HG03097 (cell line): ENCODE measurements at regions not wholly inside any gene's neighbourhood (a gene's known extent, or its start where the extent isn't known, plus 50 kb on each side); places are given as distances from the start of the nearest gene placed in this dataset.
"Not testable (repeated sequence)": the region's sequence is repeated elsewhere in the genome, so short reads cannot be mapped to it uniquely, and the experiment has no call there.

Source experiments
- ATAC-seq: cut with Tn5 transposase; IDR thresholded peaks from one replicate; pipeline ENCODE4 v1.9.1; 2021; ENCODE audit not compliant: unreplicated experiment, low FRiP score

- ATAC-seq = not testable (repeated sequence)
These were observed 202.2 kb downstream of the ZC3H11B start for GRCh38 chr1:219410721-219411120.

DNA sequence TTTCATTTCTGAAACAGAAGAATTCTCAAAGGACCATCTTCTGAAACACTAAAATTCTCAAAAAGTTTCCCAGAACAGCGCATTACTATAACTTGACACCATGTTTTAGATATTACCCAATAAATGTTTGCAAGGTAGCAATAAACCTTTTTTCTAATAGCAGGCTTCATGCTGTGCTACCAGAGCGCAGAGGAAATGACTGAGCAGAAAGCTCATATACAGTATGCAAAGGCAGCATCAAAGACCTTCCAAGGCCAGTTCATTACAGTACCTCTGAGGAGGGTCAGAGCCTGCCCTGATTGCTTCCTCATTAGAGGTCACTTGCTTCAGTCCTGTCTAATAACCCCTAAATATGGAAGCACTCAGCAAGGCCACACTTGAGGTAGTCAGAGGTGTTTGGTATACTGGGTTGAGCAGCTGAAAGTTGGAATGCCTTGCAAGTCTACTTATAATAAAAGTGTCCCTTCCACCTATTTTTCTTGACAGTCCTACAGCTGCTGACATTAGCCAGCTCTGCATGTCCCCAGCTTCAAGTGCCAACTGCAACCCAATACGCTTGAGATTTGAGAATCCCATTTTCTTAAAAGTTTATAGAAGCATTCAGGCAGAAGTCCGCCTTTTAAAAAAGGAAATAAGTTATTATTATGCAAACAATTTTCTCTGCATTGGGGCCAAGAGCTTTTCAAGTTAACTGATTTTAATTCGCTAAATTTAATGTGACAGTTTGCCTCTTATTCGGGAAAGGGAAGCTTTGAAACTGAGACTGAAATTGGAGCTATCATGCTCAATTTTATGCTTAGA is 207.2 kb downstream of the ZC3H11B start:
- ATAC-seq = no peak

DNA sequence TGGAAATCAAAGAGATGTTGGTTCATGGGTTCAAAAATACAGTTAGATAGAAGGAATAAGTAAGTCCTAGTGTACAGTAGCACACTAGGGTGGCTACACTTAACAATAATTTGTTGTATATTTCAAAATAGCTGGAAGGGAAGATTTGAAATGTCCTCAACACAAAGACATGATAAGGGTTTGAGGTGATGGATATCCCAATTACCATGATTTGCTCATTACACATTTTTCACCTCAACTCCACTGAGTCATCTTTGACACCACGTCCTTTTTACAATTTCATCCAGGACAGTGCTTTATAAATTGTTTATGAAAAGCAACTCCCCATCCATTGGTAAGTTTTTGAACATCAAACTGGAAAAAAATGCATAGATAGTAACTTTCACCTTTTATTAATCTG is 208.3 kb downstream of the ZC3H11B start:
- ATAC-seq = no peak

- no peak for ATAC-seq
These were observed 210.0 kb downstream of the ZC3H11B start for GRCh38 chr1:219402925-219403324.

- ATAC-seq = no peak
These were observed 210.9 kb downstream of the ZC3H11B start for GRCh38 chr1:219401724-219402625.

- no peak for ATAC-seq
These were observed 213.5 kb downstream of the ZC3H11B start for GRCh38 chr1:219399446-219399845.

GRCh38 chr1:219398815-219399396 is 214.0 kb downstream of the ZC3H11B start:
- ATAC-seq = no peak

GRCh38 chr1:219397511-219397910 is 215.4 kb downstream of the ZC3H11B start:
- no peak for ATAC-seq

DNA sequence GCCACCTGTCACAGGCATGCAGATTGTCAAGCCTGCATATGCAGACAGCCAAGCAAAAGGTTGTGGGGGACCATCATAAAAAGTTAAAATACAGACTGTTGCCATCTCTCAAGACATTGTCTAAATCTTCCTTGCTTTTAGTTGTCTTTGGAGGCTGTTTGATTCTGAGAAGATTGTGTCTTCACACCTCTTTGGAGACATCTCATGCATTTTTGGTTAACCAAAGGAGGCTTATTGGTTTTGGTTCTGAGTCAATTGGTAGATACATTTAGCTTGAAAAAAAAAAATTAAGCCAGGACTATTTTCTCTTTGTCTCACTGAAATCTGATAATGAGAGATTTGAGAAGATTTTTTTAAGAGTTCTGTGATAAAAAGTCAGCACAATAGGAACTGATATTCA is 217.6 kb downstream of the LYPLAL1 start:
- no peak for ATAC-seq

DNA sequence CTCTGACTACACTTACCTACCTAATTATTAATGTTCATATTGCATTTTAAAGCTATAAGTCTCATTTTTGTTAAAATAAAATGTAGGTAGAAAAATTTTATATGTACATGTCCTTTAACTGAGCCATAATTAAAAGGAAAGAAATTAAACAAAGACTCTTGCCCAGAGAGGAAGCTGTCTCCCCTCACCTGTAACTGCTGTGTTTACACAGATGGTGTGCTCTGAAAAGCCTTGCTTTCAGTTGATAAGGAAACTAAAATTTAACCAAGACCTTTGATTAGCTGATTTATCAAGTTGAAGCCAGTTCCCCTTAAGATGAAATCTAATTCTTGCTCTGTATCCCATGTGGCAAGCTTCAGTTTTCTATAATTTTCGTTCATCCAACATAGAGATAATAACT is 213.5 kb downstream of the LYPLAL1 start:
- ATAC-seq = no peak

- ATAC-seq = peak; percentile 70
These were observed 212.2 kb downstream of the LYPLAL1 start for GRCh38 chr1:219385787-219386427.

- ATAC-seq = no peak
These were observed 209.6 kb downstream of the LYPLAL1 start for GRCh38 chr1:219383281-219383680.

DNA sequence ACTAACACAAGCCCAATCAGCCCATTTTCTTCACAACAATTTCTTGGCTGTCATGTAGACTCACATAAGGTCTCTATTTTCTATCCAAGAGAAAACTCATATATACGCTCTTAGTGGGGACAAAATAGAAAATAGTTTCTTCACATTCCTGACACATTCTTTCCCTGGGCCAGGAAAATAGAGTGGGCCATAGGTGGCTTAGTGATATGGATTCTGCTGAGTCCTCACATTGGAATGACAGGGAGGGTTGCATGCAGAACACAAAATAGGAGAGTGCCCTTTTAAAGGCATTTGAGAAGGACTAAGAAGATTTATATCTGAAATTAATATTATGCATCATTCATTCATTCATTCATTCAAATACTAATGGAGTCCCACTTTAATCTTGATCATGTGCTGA is 207.7 kb downstream of the LYPLAL1 start:
- no peak for ATAC-seq

- ATAC-seq = no peak
These were observed 206.8 kb downstream of the LYPLAL1 start for GRCh38 chr1:219380463-219380862.

DNA sequence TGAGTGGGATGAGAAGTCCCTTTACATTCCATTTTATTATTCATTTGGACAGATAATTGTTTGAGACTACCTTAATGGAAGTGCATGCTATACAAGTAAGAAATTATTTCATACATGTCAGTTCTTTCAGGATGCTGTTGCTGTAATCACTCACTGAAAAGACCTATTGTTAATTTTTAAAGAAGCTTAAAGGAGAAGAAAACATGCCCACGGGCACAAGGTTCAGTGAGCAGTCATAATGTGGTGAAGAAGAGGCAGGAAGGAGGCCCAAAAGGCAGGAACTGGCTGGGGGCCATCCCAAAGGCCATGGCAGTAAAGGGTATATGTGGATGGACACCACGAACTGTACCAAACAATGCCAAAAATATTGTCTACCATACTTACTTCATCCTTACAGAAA is 206.0 kb downstream of the LYPLAL1 start:
- ATAC-seq = no peak

DNA sequence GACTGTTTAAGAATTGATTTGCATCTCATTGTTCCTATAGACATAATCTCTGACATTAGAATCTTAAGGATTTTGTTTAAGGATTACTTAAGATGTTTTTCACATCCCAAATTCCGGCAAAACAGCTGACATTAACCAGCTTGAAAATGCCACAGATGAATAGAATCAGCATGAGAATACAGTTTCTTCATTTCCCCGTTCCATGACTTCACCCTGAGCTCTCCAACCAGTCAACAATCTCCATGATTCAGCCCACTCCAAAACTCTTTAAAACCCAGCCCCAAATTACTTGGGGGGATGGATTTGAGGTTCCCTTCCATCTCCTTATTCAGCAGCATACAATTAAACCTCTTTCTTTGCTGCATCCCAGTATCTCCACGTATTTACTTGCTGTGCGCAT is 201.0 kb downstream of the LYPLAL1 start:
- no peak for ATAC-seq

GRCh38 chr1:219374046-219374566 is 200.4 kb downstream of the LYPLAL1 start:
- no peak for ATAC-seq

- no peak for ATAC-seq
These were observed 199.9 kb downstream of the LYPLAL1 start for GRCh38 chr1:219373616-219373935.

DNA sequence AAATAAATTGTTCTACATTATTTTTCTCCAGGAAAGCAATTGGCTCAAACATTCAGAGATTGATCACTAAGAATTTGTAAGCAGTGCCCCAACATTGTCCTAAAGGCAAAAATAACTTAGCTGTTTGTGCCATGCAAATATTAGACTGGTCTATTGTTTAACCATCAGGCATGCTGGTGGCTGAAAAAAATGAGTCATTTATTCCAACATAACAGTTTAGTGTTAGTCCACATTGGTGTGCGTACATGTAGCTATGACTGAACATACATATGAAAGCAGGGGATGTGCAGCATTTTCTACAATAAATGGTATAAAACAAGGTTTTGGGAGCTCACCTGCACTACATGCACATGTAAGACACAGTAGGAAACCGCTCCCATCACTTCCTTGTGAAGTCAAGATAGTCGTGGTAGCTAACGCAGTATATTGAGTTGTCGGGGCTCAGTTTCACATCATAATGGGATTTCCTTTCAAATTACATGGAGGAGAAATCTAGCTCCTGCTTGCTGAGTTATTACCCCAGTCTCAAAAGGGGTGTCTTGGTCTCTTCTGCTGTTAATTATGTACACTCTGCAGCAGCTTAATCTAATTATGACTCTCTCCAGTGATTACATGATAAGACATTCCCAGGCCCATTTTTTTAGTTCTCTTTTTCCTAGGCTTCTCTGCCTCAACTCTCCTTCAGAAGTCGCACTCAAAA is 199.4 kb downstream of the LYPLAL1 start:
- no peak for ATAC-seq

DNA sequence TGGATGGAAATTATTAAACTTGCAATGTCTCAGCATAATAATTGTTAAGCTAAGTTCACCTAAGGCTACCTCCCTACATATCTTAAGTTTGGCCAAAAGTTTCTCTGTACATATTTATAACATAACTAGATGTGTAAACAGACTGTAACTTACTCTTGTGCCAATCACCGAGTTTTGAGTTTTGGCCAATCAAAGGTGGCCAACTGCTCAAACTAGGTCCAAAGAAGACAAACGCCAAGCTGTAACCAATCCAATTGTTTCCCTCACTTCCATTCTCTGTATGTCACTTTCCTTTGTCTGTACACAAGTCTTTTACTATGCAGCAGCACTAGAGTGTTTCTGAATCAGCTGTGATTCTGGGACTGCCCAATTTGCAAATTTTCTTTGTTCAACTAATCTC is 197.8 kb downstream of the LYPLAL1 start:
- no peak for ATAC-seq
